H1 (cell line): ENCODE measurements at regions not wholly inside any gene's neighbourhood (a gene's known extent, or its start where the extent isn't known, plus 50 kb on each side); places are given as distances from the start of the nearest gene placed in this dataset.

Experiments used
- POU5F1 ChIP-seq: IDR thresholded peaks from 2 replicates; pipeline ENCODE4 v1.6.1; 2011; ENCODE audit warnings: low read depth, mild to moderate bottlenecking, low read length, moderate library complexity
- TF ChIP-seq, protein P1 (sequence below): IDR thresholded peaks from 2 replicates; pipeline ENCODE4 v1.6.1; 2011; ENCODE audit warnings: low read length, improper control_type of control experiment

DNA sequence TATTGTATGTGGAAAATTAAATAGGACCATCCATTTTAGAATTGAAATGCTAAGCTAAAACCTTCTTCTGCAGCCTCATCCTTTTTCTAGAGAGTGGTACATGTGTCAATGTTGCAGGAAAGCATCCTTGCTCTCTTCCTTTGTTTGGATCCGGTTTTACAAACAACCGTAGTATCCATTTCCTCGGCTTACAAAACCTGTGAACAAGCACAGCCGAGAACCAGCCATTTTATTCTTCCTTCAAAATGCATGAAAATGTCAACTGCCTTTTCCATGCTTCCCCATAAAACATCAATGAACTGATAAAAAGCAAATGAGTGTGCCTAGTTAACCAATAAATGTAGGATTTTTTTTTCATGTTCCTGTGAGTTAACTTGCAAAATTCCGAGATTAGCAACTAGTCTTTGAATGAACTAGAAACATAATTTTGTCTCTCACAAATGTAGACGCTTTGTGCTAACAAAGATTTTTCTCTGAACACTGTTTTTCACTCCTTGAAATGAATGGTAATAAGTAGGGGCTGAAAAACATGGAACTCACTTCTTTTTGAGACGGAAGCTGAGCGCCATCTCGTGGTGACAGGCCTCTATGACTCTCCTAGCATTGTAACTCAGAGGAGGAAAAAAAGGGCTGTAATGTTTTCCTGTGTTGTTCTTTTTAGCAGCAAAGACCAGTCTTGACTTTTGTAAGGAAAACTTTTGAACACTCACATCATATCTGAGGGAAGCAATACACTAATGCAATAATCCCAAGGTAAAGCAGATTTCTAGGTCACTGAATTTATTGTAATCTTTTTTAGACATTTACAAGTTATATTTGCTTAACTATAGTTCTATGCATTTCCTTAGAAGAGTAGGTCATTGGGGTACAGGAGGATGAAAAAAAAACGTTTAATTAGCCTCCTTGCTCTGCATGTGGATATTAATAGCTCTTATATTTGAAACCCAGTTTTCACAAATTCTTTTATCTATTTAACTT lies 157.4 kb upstream of the FOXG1 start (continued):
- TF ChIP-seq, protein P1, sequence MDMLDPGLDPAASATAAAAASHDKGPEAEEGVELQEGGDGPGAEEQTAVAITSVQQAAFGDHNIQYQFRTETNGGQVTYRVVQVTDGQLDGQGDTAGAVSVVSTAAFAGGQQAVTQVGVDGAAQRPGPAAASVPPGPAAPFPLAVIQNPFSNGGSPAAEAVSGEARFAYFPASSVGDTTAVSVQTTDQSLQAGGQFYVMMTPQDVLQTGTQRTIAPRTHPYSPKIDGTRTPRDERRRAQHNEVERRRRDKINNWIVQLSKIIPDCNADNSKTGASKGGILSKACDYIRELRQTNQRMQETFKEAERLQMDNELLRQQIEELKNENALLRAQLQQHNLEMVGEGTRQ, result no peak
- TF ChIP-seq POU5F1, result no peak
